ENCODE measurements at regions not wholly inside any gene's neighbourhood (a gene's known extent, or its start where the extent isn't known, plus 50 kb on each side); places are given as distances from the start of the nearest gene placed in this dataset.

DNA sequence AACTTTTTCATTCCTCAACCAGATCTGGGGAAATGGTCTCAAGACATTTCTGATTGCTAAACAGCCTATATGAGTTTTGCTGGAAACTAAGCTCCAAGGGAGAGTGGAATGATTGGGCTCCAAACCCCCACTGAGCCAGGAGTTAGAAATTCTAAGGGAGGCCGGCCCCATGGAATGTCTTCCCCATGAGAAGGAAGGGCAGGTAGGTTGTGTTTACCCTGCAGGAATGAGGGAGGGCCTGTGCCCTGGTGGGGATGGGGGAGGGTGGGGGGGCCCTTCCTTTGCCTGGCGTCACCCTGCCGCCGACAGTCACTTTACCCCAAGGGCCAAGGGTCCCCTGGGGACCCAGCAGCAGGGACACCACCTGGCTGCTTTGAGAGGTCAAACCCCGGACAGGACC, 298.9 kb downstream of the TFAP2C start:
- Histone ChIP-seq H3K36me3 (ENCODE audit: insufficient read depth, low read length) (no peaks in the 10 kb centered on the region), H3K27ac (ENCODE audit: low read length) (no peak overlapping the region), H3K9me3 (ENCODE audit: low read length) (no peaks in the 10 kb centered on the region), H3K4me3 (ENCODE audit: low read length) (no peak overlapping the region), H2AFZ (ENCODE audit: low read depth, low read length) (no peak overlapping the region), H3K4me2 (ENCODE audit: low read length) (no peak overlapping the region), H3K9me2 (ENCODE audit: insufficient read depth, low read length) (no peaks in the 10 kb centered on the region), H3K9ac (ENCODE audit: low read length) (no peak overlapping the region), H4K20me1 (ENCODE audit: insufficient read depth) (no peaks in the 10 kb centered on the region), H3F3A (ENCODE audit: insufficient read depth, low read length, poor library complexity, severe bottlenecking) (no peaks in the 10 kb centered on the region), H3K79me2 (replicated peaks; ENCODE audit: insufficient read depth, low read length) (no peaks in the 10 kb centered on the region), H3K27me3 (ENCODE audit: insufficient read depth, low read depth, low read length) (peaks cover 94% of the 10 kb centered on the region)
- TF ChIP-seq MXI1 (conservative IDR thresholded peaks at IDR 0.05; ENCODE audit: poor library complexity, severe bottlenecking) (no peak), POLR2AphosphoS5 (IDR thresholded peaks at IDR 0.05) (no peak), TAF1 (IDR thresholded peaks at IDR 0.05; ENCODE audit: low read depth) (no peak), SMC3 (conservative IDR thresholded peaks at IDR 0.05; ENCODE audit: poor library complexity) (no peak), RAD21 (conservative IDR thresholded peaks at IDR 0.05) (no peak)
- TF ChIP-seq, protein P1, sequence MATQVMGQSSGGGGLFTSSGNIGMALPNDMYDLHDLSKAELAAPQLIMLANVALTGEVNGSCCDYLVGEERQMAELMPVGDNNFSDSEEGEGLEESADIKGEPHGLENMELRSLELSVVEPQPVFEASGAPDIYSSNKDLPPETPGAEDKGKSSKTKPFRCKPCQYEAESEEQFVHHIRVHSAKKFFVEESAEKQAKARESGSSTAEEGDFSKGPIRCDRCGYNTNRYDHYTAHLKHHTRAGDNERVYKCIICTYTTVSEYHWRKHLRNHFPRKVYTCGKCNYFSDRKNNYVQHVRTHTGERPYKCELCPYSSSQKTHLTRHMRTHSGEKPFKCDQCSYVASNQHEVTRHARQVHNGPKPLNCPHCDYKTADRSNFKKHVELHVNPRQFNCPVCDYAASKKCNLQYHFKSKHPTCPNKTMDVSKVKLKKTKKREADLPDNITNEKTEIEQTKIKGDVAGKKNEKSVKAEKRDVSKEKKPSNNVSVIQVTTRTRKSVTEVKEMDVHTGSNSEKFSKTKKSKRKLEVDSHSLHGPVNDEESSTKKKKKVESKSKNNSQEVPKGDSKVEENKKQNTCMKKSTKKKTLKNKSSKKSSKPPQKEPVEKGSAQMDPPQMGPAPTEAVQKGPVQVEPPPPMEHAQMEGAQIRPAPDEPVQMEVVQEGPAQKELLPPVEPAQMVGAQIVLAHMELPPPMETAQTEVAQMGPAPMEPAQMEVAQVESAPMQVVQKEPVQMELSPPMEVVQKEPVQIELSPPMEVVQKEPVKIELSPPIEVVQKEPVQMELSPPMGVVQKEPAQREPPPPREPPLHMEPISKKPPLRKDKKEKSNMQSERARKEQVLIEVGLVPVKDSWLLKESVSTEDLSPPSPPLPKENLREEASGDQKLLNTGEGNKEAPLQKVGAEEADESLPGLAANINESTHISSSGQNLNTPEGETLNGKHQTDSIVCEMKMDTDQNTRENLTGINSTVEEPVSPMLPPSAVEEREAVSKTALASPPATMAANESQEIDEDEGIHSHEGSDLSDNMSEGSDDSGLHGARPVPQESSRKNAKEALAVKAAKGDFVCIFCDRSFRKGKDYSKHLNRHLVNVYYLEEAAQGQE (IDR thresholded peaks at IDR 0.05; ENCODE audit: borderline replicate concordance), result no peak

DNA sequence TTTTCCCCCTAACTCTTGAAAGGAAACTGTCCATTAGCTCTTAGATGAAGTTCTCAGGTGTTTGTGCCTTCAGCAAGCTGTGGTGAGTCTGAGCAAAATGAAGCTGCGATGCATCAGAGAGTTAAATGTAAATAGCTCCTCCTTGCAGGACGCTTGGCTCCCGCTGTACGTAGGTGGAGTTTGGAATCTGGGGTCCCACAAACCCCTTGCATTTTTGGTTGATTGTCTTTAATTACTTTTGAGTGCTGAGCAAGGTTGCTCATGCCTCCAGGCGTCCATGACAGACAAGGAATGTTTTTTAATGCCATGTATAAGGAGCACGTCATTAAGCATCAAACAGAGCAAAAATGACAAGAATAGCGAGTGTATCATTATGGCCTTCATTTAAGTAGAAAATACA, 300.5 kb downstream of the TFAP2C start:
- H3K27me3 ChIP-seq (ENCODE audit: insufficient read depth, low read depth, low read length), result peaks cover 82% of the 10 kb centered on the region

More for the DNA sequence above, 300.5 kb downstream of the TFAP2C start:
- Histone ChIP-seq H2AFZ (ENCODE audit: low read depth, low read length) (no peak overlapping the region), H3K27ac (ENCODE audit: low read length) (no peak overlapping the region), H4K20me1 (ENCODE audit: insufficient read depth) (no peaks in the 10 kb centered on the region), H3K9ac (ENCODE audit: low read length) (no peak overlapping the region), H3K9me2 (ENCODE audit: insufficient read depth, low read length) (no peaks in the 10 kb centered on the region), H3K9me3 (ENCODE audit: low read length) (no peaks in the 10 kb centered on the region), H3K79me2 (replicated peaks; ENCODE audit: insufficient read depth, low read length) (no peaks in the 10 kb centered on the region), H3F3A (ENCODE audit: insufficient read depth, low read length, poor library complexity, severe bottlenecking) (no peaks in the 10 kb centered on the region), H3K36me3 (ENCODE audit: insufficient read depth, low read length) (no peaks in the 10 kb centered on the region), H3K4me2 (ENCODE audit: low read length) (no peak overlapping the region), H3K4me3 (ENCODE audit: low read length) (no peak overlapping the region)
- TF ChIP-seq, protein P1 (IDR thresholded peaks at IDR 0.05; ENCODE audit: borderline replicate concordance), result no peak
- no peak for TF ChIP-seq POLR2AphosphoS5 (IDR thresholded peaks at IDR 0.05)
- no peak for TF ChIP-seq SMC3 (conservative IDR thresholded peaks at IDR 0.05; ENCODE audit: poor library complexity)
- no peak for TF ChIP-seq EP300 (conservative IDR thresholded peaks at IDR 0.05; ENCODE audit: poor library complexity, severe bottlenecking)
- TF ChIP-seq TAF1 (IDR thresholded peaks at IDR 0.05; ENCODE audit: low read depth), result no peak
- TF ChIP-seq, protein P2, sequence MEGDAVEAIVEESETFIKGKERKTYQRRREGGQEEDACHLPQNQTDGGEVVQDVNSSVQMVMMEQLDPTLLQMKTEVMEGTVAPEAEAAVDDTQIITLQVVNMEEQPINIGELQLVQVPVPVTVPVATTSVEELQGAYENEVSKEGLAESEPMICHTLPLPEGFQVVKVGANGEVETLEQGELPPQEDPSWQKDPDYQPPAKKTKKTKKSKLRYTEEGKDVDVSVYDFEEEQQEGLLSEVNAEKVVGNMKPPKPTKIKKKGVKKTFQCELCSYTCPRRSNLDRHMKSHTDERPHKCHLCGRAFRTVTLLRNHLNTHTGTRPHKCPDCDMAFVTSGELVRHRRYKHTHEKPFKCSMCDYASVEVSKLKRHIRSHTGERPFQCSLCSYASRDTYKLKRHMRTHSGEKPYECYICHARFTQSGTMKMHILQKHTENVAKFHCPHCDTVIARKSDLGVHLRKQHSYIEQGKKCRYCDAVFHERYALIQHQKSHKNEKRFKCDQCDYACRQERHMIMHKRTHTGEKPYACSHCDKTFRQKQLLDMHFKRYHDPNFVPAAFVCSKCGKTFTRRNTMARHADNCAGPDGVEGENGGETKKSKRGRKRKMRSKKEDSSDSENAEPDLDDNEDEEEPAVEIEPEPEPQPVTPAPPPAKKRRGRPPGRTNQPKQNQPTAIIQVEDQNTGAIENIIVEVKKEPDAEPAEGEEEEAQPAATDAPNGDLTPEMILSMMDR (IDR thresholded peaks at IDR 0.05; ENCODE audit: poor library complexity, severe bottlenecking), result no peak
- TF ChIP-seq RAD21 (conservative IDR thresholded peaks at IDR 0.05), result no peak
- TF ChIP-seq MXI1 (conservative IDR thresholded peaks at IDR 0.05; ENCODE audit: poor library complexity, severe bottlenecking), result no peak
